Progenitor cell of endocrine pancreas (in vitro differentiated cells): ENCODE measurements at regions not wholly inside any gene's neighbourhood (a gene's known extent, or its start where the extent isn't known, plus 50 kb on each side); places are given as distances from the start of the nearest gene placed in this dataset.

Source experiments
- DNase-seq: peaks from one replicate; pipeline ENCODE4 v3.0.0; 2021; ENCODE audit warnings: low spot score; ENCODE audit not compliant: unreplicated experiment
- H3K27ac Mint-ChIP-seq: 2 replicates; pipeline ENCODE4 v1.8.0; 2021; ENCODE audit warnings: mild to moderate bottlenecking, moderate library complexity, mixed read lengths
- H3K27me3 Mint-ChIP-seq: 2 replicates; pipeline ENCODE4 v1.8.0; 2021; ENCODE audit warnings: mixed read lengths
- H3K36me3 Mint-ChIP-seq: 2 replicates; pipeline ENCODE4 v1.8.0; 2022; ENCODE audit warnings: mixed read lengths; ENCODE audit not compliant: insufficient read depth
- H3K4me1 Mint-ChIP-seq: 2 replicates; pipeline ENCODE4 v1.8.0; 2021; ENCODE audit warnings: low read depth, mixed read lengths
- H3K4me3 Mint-ChIP-seq: 2 replicates; pipeline ENCODE4 v1.8.0; 2021; ENCODE audit warnings: low read depth, mild to moderate bottlenecking, moderate library complexity, mixed read lengths
- H3K9me3 Mint-ChIP-seq: 2 replicates; pipeline ENCODE4 v1.8.0; 2021; ENCODE audit warnings: low read depth, mixed read lengths
- CTCF ChIP-seq: fragments of 200-600 bp; sonication (generic); IDR thresholded peaks from one replicate; pipeline ENCODE4 v1.5.0; 2021; ENCODE audit warnings: antibody characterized with exemption, mild to moderate bottlenecking; ENCODE audit not compliant: unreplicated experiment

GRCh38 chr2:5984946-5985345 lies 292.8 kb downstream of the SOX11 start:
- no peak for DNase-seq
- Mint-ChIP-seq H3K4me3 (no peak overlapping the region), H3K27ac (no peak overlapping the region), H3K9me3 (no peaks in the 10 kb centered on the region), H3K36me3 (no peaks in the 10 kb centered on the region), H3K27me3 (peaks cover 26% of the 10 kb centered on the region), H3K4me1 (peaks cover 12% of the 10 kb centered on the region)
- no peak for TF ChIP-seq CTCF

- Mint-ChIP-seq H3K36me3 (no peaks in the 10 kb centered on the region), H3K27ac (no peak overlapping the region), H3K27me3 (peaks cover 26% of the 10 kb centered on the region), H3K9me3 (no peaks in the 10 kb centered on the region), H3K4me1 (peaks cover 10% of the 10 kb centered on the region), H3K4me3 (no peak overlapping the region)
- TF ChIP-seq CTCF: no peak
- DNase-seq: no peak
Observed at GRCh38 chr2:5985536-5986385, 293.6 kb downstream of the SOX11 start.

- no peaks in the 10 kb centered on the region for H3K9me3 Mint-ChIP-seq
- H3K4me1 Mint-ChIP-seq: peaks cover 6% of the 10 kb centered on the region
- no peaks in the 10 kb centered on the region for H3K36me3 Mint-ChIP-seq
Observed at GRCh38 chr2:5986801-5987787, 294.9 kb downstream of the SOX11 start.

DNA sequence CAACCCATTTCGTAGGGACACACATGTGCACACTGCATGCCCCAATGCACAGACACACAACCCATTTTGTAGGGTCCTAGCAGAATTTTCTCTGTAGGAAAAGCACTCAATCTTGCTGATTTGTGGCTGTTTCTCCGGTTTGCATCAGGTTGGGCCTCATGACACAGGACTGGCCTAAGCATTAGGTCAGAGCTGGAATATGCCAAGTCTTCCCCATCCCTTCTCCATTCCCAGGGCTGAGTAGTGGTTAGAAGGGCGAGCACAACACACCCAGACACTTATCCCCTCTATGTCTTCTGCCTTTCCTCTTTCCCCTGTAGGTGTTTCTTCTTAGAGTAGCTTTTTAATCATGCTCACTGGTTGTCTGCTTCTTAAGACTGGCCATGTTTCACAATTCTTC lies 295.9 kb downstream of the SOX11 start:
- no peak for TF ChIP-seq CTCF
- Mint-ChIP-seq H3K36me3 (no peaks in the 10 kb centered on the region), H3K27me3 (peaks cover 12% of the 10 kb centered on the region)

More at GRCh38 chr2:5986801-5987787, 294.9 kb downstream of the SOX11 start:
- peaks cover 22% of the 10 kb centered on the region for H3K27me3 Mint-ChIP-seq
- H3K27ac Mint-ChIP-seq: no peak overlapping the region
- TF ChIP-seq CTCF: no peak
- no peak overlapping the region for H3K4me3 Mint-ChIP-seq
- no peak for DNase-seq

DNA sequence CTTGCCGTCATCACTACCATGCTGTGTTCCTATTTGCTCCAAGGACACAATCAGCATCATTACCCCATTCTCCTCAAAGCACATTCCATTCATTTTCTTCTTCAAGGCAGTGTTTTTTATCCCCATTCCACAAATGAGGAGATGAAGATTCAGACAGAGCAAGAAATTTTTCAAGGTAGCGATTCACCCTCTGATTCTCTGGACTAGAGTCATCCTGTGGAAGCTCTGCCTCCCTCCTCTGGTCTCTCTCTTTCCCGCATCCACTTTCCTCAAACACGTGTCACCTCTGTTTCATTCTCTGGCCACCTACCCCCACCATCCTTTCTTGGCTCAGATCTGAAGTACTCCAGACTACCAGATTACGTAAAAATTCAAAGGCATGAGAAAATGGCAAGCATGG lies 297.9 kb downstream of the SOX11 start:
- Mint-ChIP-seq H3K27ac (no peak overlapping the region), H3K4me3 (no peak overlapping the region), H3K9me3 (no peaks in the 10 kb centered on the region), H3K4me1 (peaks cover 11% of the 10 kb centered on the region), H3K36me3 (no peaks in the 10 kb centered on the region), H3K27me3 (peaks cover 10% of the 10 kb centered on the region)
- no peak for DNase-seq
- TF ChIP-seq CTCF: no peak

More for the DNA sequence above, 295.9 kb downstream of the SOX11 start:
- Mint-ChIP-seq H3K4me3 (no peak overlapping the region), H3K27ac (no peak overlapping the region), H3K9me3 (no peaks in the 10 kb centered on the region), H3K4me1 (peaks cover 12% of the 10 kb centered on the region)
- DNase-seq: no peak
